Liver (tissue), 8 donors: ENCODE measurements at regions not wholly inside any gene's neighbourhood (a gene's known extent, or its start where the extent isn't known, plus 50 kb on each side); places are given as distances from the start of the nearest gene placed in this dataset.

Experiments used
- DNase-seq: peaks from one replicate; pipeline ENCODE4 v3.0.0-alpha.2; 2017; ENCODE audit warnings: low spot score
- H3K27ac ChIP-seq, 2 donors: one replicate each; pipeline ENCODE4 v1.7.0; 2013; ENCODE audit warnings: inconsistent platforms in 2 of 2, low read length in 2 of 2, control low read depth in 1 of 2, low read depth in 1 of 2, mild to moderate bottlenecking in 1 of 2
- H3K27me3 ChIP-seq, 4 donors: one replicate each; pipeline versions ENCODE4 v1.6.1 to v1.7.0; 2013; ENCODE audit warnings: low read length in 3 of 4, inconsistent platforms in 1 of 4, mild to moderate bottlenecking in 1 of 4, moderate library complexity in 1 of 4; ENCODE audit not compliant: control insufficient read depth in 4 of 4, insufficient read depth in 4 of 4
- H3K36me3 ChIP-seq, 4 donors: one replicate each; pipeline versions ENCODE4 v1.6.1 to v1.7.0; 2013; ENCODE audit warnings: low read length in 3 of 4, mild to moderate bottlenecking in 3 of 4, low read depth in 1 of 4, moderate library complexity in 1 of 4; ENCODE audit not compliant: control insufficient read depth in 4 of 4, insufficient read depth in 3 of 4
- H3K4me1 ChIP-seq, 4 donors: one replicate each; pipeline versions ENCODE4 v1.6.1 to v1.7.0; 2013; ENCODE audit warnings: low read length in 3 of 4, mild to moderate bottlenecking in 3 of 4, moderate library complexity in 1 of 4; ENCODE audit not compliant: control insufficient read depth in 4 of 4, insufficient read depth in 4 of 4
- H3K4me3 ChIP-seq, 3 donors: one replicate each; pipeline versions ENCODE4 v1.6.1 to v1.7.0; 2013; ENCODE audit warnings: low read length in 3 of 3, control low read depth in 1 of 3, low read depth in 1 of 3, mild to moderate bottlenecking in 1 of 3
- H3K9ac ChIP-seq, 2 donors: one replicate each; pipeline ENCODE4 v1.7.0; 2013; ENCODE audit warnings: low read length in 2 of 2, mild to moderate bottlenecking in 2 of 2, moderate library complexity in 2 of 2, control low read depth in 1 of 2, low read depth in 1 of 2
- H3K9me3 ChIP-seq, 4 donors: one replicate each; pipeline versions ENCODE4 v1.6.1 to v1.7.0; 2013; ENCODE audit warnings: low read length in 3 of 4; ENCODE audit not compliant: control insufficient read depth in 4 of 4
- ATF3 ChIP-seq: IDR thresholded peaks from 2 replicates; pipeline ENCODE4 v1.6.1; 2016; ENCODE audit warnings: antibody characterized with exemption
- EGR1 ChIP-seq, 2 donors: IDR thresholded peaks; 2 replicates each; pipeline ENCODE4 v1.6.1; 2016 to 2018; ENCODE audit warnings: antibody characterized with exemption in 2 of 2, low read depth in 2 of 2
- FOXA1 ChIP-seq: IDR thresholded peaks from 2 replicates; pipeline ENCODE4 v1.6.1; 2016; ENCODE audit warnings: antibody characterized with exemption
- FOXA2 ChIP-seq: IDR thresholded peaks from 2 replicates; pipeline ENCODE4 v1.6.1; 2016; ENCODE audit warnings: antibody characterized with exemption
- HNF4A ChIP-seq, 2 donors: conservative IDR thresholded peaks; 2 replicates each; pipeline ENCODE4 v1.6.1; 2016; ENCODE audit warnings: antibody characterized with exemption in 2 of 2, mild to moderate bottlenecking in 2 of 2
- HNF4G ChIP-seq: IDR thresholded peaks from 2 replicates; pipeline ENCODE4 v1.6.1; 2016; ENCODE audit warnings: antibody characterized with exemption
- NR2F2 ChIP-seq: IDR thresholded peaks from 2 replicates; pipeline ENCODE4 v1.6.1; 2016; ENCODE audit warnings: antibody characterized with exemption
- RAD21 ChIP-seq, 2 donors: IDR thresholded peaks; 2 replicates each; pipeline ENCODE4 v1.6.1; 2016; ENCODE audit warnings: antibody characterized with exemption in 2 of 2, mild to moderate bottlenecking in 2 of 2
- RXRA ChIP-seq, 2 donors: IDR thresholded peaks; 2 replicates each; pipeline ENCODE4 v1.6.1; 2017 to 2018; ENCODE audit warnings: antibody characterized with exemption in 2 of 2, mild to moderate bottlenecking in 1 of 2
- SP1 ChIP-seq: IDR thresholded peaks from 2 replicates; pipeline ENCODE4 v1.6.1; 2018; ENCODE audit warnings: antibody characterized with exemption, mild to moderate bottlenecking
- TAF1 ChIP-seq: conservative IDR thresholded peaks from 2 replicates; pipeline ENCODE4 v1.6.1; 2016; ENCODE audit warnings: antibody characterized with exemption, mild to moderate bottlenecking
- YY1 ChIP-seq: IDR thresholded peaks from 2 replicates; pipeline ENCODE4 v1.6.1; 2016; ENCODE audit warnings: antibody characterized with exemption, mild to moderate bottlenecking
- WGBS: extraction: QIAGEN DNeasy Blood & Tissue Kit; methylation state at CpG from one replicate; pipeline ENCODE4 v1.1.7; 2013; 5-methylcytosine and 5-hydroxymethylcytosine counted together
- TF ChIP-seq, protein P1 (sequence below): IDR thresholded peaks from 2 replicates; pipeline ENCODE4 v1.6.1; 2016; ENCODE audit warnings: antibody characterized with exemption
- TF ChIP-seq, protein P2 (sequence below): fragments of 150-350 bp; IDR thresholded peaks from 2 replicates; pipeline ENCODE4 v1.5.1; 2017; ENCODE audit warnings: improper control_type of control experiment, low read depth, low read length; ENCODE audit not compliant: missing input control
- TF ChIP-seq, protein P3 (sequence below): IDR thresholded peaks from 2 replicates; pipeline ENCODE4 v1.6.1; 2016; ENCODE audit warnings: antibody characterized with exemption, mild to moderate bottlenecking
- donor health status: healthy.
- donor health status: healthy.
- donor health status: healthy.
- donor health status: healthy.
- donor health status: healthy.

DNA sequence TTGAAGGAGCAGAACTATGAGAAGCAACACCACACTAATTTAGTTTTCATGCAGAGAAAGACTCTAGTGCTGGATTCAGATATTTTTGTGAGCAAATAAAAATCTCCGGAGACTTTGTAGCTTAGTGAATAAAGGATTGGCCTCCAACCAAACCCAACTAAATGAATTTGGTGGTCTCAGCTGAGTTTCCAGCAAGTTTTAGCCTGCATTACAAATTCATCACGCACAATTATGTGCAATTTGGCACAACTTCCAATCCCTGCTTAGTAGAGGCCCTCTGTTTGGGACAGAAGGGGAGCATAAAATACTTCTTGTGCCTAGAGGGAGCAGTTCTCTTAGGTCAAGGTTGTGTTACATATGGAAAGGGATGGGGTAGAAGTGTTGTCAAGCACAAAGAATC lies 112.3 kb upstream of the ADAMTSL1 start:
- Histone ChIP-seq H3K36me3 (no peaks in the 10 kb centered on the region), H3K9me3 (no peaks in the 10 kb centered on the region), H3K27ac (no peak overlapping the region), H3K4me1 (no peaks in the 10 kb centered on the region), H3K27me3 (no peaks in the 10 kb centered on the region), H3K4me3 (no peak overlapping the region), H3K9ac (no peak overlapping the region)
- DNase-seq, result no peak
- TF ChIP-seq RAD21 (IDR thresholded peaks at IDR 0.05) (no peak), HNF4A (conservative IDR thresholded peaks at IDR 0.05) (no peak)
- WGBS, result 93% methylated on average over 2 of the region's 2 CpGs

DNA sequence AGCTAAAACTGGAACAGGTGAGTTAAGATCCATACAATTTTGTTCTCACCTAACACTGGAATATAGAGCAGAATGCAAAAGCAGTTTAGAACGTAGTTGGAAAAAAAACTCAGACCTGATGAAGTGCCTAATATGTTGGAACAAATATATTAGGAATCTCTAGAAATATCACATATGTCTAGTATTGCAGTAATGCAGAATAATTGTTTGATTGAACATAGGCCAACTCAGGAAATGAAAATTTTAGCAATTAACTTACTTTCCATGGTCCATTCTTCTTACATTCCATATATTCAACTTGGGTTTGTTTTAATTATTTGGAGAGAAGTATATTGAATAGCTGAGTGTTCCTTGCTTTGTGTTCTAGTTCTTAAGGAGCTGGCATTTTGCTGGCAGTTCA lies 111.8 kb upstream of the ADAMTSL1 start:
- H3K4me1 ChIP-seq, result no peaks in the 10 kb centered on the region
- no peak overlapping the region for H3K9ac ChIP-seq
- H3K27ac ChIP-seq, result no peak overlapping the region
- no peaks in the 10 kb centered on the region for H3K27me3 ChIP-seq
- WGBS, result 86% methylated on average over 1 of the region's 1 CpG
- H3K4me3 ChIP-seq, result no peak overlapping the region
- H3K36me3 ChIP-seq, result no peaks in the 10 kb centered on the region
- TF ChIP-seq TAF1 (no peak), SP1 (no peak), FOXA2 (no peak), ATF3 (no peak), RXRA (IDR thresholded peaks at IDR 0.05) (no peak)
- no peak for DNase-seq
- H3K9me3 ChIP-seq, result no peaks in the 10 kb centered on the region

- Histone ChIP-seq H3K9ac (no peak overlapping the region), H3K9me3 (no peaks in the 10 kb centered on the region), H3K4me1 (no peaks in the 10 kb centered on the region), H3K36me3 (no peaks in the 10 kb centered on the region), H3K4me3 (no peak overlapping the region), H3K27me3 (no peaks in the 10 kb centered on the region), H3K27ac (no peak overlapping the region)
- no peak for DNase-seq
- TF ChIP-seq SP1 (no peak), NR2F2 (peak; percentile 56)
- 70% methylated on average over 3 of the region's 3 CpGs for WGBS
These were observed 110.9 kb upstream of the ADAMTSL1 start for GRCh38 chr9:18362901-18363685.

DNA sequence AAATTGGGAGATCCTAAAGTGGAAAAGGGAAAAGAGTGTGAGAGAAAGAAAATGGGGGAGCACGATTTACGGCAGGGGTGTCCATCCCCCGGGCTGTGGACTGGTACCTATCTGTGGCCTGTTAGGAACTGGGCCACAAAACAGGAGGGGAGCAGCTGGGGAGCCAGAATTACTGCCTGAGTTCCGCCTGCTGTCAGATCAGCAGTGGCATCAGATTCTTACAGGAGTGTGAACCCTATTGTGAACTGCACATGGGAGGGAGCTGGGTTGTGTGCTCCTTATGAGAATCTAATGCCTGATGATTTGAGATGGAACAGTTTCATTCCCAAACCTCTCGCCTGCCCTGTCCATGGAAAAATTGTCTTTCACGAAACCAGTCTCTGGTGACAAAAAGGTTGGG lies 108.3 kb upstream of the ADAMTSL1 start:
- no peak overlapping the region for H3K27ac ChIP-seq
- no peak for TF ChIP-seq RXRA (IDR thresholded peaks at IDR 0.05)
- TF ChIP-seq, protein P1, sequence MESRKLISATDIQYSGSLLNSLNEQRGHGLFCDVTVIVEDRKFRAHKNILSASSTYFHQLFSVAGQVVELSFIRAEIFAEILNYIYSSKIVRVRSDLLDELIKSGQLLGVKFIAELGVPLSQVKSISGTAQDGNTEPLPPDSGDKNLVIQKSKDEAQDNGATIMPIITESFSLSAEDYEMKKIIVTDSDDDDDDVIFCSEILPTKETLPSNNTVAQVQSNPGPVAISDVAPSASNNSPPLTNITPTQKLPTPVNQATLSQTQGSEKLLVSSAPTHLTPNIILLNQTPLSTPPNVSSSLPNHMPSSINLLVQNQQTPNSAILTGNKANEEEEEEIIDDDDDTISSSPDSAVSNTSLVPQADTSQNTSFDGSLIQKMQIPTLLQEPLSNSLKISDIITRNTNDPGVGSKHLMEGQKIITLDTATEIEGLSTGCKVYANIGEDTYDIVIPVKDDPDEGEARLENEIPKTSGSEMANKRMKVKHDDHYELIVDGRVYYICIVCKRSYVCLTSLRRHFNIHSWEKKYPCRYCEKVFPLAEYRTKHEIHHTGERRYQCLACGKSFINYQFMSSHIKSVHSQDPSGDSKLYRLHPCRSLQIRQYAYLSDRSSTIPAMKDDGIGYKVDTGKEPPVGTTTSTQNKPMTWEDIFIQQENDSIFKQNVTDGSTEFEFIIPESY, result no peak
- no peak for TF ChIP-seq NR2F2
- TF ChIP-seq, protein P2, sequence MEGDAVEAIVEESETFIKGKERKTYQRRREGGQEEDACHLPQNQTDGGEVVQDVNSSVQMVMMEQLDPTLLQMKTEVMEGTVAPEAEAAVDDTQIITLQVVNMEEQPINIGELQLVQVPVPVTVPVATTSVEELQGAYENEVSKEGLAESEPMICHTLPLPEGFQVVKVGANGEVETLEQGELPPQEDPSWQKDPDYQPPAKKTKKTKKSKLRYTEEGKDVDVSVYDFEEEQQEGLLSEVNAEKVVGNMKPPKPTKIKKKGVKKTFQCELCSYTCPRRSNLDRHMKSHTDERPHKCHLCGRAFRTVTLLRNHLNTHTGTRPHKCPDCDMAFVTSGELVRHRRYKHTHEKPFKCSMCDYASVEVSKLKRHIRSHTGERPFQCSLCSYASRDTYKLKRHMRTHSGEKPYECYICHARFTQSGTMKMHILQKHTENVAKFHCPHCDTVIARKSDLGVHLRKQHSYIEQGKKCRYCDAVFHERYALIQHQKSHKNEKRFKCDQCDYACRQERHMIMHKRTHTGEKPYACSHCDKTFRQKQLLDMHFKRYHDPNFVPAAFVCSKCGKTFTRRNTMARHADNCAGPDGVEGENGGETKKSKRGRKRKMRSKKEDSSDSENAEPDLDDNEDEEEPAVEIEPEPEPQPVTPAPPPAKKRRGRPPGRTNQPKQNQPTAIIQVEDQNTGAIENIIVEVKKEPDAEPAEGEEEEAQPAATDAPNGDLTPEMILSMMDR, result no peak
- TF ChIP-seq SP1, result no peak
- TF ChIP-seq TAF1, result no peak
- TF ChIP-seq, protein P3, sequence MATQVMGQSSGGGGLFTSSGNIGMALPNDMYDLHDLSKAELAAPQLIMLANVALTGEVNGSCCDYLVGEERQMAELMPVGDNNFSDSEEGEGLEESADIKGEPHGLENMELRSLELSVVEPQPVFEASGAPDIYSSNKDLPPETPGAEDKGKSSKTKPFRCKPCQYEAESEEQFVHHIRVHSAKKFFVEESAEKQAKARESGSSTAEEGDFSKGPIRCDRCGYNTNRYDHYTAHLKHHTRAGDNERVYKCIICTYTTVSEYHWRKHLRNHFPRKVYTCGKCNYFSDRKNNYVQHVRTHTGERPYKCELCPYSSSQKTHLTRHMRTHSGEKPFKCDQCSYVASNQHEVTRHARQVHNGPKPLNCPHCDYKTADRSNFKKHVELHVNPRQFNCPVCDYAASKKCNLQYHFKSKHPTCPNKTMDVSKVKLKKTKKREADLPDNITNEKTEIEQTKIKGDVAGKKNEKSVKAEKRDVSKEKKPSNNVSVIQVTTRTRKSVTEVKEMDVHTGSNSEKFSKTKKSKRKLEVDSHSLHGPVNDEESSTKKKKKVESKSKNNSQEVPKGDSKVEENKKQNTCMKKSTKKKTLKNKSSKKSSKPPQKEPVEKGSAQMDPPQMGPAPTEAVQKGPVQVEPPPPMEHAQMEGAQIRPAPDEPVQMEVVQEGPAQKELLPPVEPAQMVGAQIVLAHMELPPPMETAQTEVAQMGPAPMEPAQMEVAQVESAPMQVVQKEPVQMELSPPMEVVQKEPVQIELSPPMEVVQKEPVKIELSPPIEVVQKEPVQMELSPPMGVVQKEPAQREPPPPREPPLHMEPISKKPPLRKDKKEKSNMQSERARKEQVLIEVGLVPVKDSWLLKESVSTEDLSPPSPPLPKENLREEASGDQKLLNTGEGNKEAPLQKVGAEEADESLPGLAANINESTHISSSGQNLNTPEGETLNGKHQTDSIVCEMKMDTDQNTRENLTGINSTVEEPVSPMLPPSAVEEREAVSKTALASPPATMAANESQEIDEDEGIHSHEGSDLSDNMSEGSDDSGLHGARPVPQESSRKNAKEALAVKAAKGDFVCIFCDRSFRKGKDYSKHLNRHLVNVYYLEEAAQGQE, result no peak
- TF ChIP-seq ATF3, result no peak
- no peak for TF ChIP-seq YY1
- TF ChIP-seq RAD21 (IDR thresholded peaks at IDR 0.05), result no peak
- no peak for TF ChIP-seq HNF4A (conservative IDR thresholded peaks at IDR 0.05)
- no peak for TF ChIP-seq EGR1 (IDR thresholded peaks at IDR 0.05; ENCODE audit: low read depth in 2 of 2)
- TF ChIP-seq FOXA1, result no peak
- no peak for TF ChIP-seq HNF4G
- H3K36me3 ChIP-seq, result no peaks in the 10 kb centered on the region
- H3K27me3 ChIP-seq, result no peaks in the 10 kb centered on the region
- H3K9ac ChIP-seq, result no peak overlapping the region
- H3K9me3 ChIP-seq, result no peaks in the 10 kb centered on the region
- DNase-seq, result no peak
- no peaks in the 10 kb centered on the region for H3K4me1 ChIP-seq
- 84% methylated on average over 6 of the region's 6 CpGs for whole genome bisulfite sequencing
- H3K4me3 ChIP-seq, result no peak overlapping the region
